ENCODE measurements at regions not wholly inside any gene's neighbourhood (a gene's known extent, or its start where the extent isn't known, plus 50 kb on each side); places are given as distances from the start of the nearest gene placed in this dataset.
"Not testable (repeated sequence)": the region's sequence is repeated elsewhere in the genome, so short reads cannot be mapped to it uniquely, and the experiment has no call there.

- Mint-ChIP-seq H3K27me3 (ENCODE audit: insufficient read depth) (peaks cover 14% of the 10 kb centered on the region), H3K36me3 (ENCODE audit: low read depth) (no peaks in the 10 kb centered on the region), H3K9me3 (peaks cover 23% of the 10 kb centered on the region), H3K27ac (no peak overlapping the region), H3K4me1 (no peaks in the 10 kb centered on the region), H3K4me3 (no peak overlapping the region)
- peaks cover 3% of the 10 kb centered on the region for H3K27me3 ChIP-seq (ENCODE audit: control insufficient read depth, insufficient read depth, low read length, poor library complexity, severe bottlenecking)
- WGBS, 2 experiments (ENCODE audit: insufficient coverage in 1 of 2, insufficient read length in 1 of 2): 81 to 88% methylated on average over 5 to 6 of the region's 6 CpGs
- H3K9ac ChIP-seq (ENCODE audit: extremely low read depth, low read length, poor library complexity, severe bottlenecking): no peak overlapping the region
- peaks cover 9% of the 10 kb centered on the region for H3K9me3 ChIP-seq (ENCODE audit: control insufficient read depth, low read length)
- no peaks in the 10 kb centered on the region for H3K36me3 ChIP-seq (ENCODE audit: control insufficient read depth, insufficient read depth, low read length)
- no peak overlapping the region for H3K4me3 ChIP-seq (ENCODE audit: low read length)
- no peaks in the 10 kb centered on the region for H3K4me1 ChIP-seq (ENCODE audit: control insufficient read depth, insufficient read depth, low read length)
- no peak for DNase-seq
- TF ChIP-seq CTCF (conservative IDR thresholded peaks at IDR 0.05): no peak
- H3K27ac ChIP-seq (ENCODE audit: low read depth, low read length): no peak overlapping the region
Observed at GRCh38 chr2:121153516-121153915, 131.5 kb downstream of the TFCP2L1 start.

GRCh38 chr2:121155502-121156056, 129.4 kb downstream of the TFCP2L1 start:
- Histone ChIP-seq H3K9ac (ENCODE audit: extremely low read depth, low read length, poor library complexity, severe bottlenecking) (no peak overlapping the region), H3K27me3 (ENCODE audit: control insufficient read depth, insufficient read depth, low read length, poor library complexity, severe bottlenecking) (peaks cover 12% of the 10 kb centered on the region), H3K27ac (ENCODE audit: low read depth, low read length) (no peak overlapping the region), H3K36me3 (ENCODE audit: control insufficient read depth, insufficient read depth, low read length) (no peaks in the 10 kb centered on the region), H3K4me3 (ENCODE audit: low read length) (no peak overlapping the region), H3K4me1 (ENCODE audit: control insufficient read depth, insufficient read depth, low read length) (no peaks in the 10 kb centered on the region), H3K9me3 (ENCODE audit: control insufficient read depth, low read length) (peaks cover 9% of the 10 kb centered on the region)
- H3K27me3 Mint-ChIP-seq (ENCODE audit: insufficient read depth): peaks cover 27% of the 10 kb centered on the region
- peaks cover 27% of the 10 kb centered on the region for H3K9me3 Mint-ChIP-seq
- no peak overlapping the region for H3K4me3 Mint-ChIP-seq
- WGBS, 2 experiments (ENCODE audit: insufficient coverage in 1 of 2, insufficient read length in 1 of 2): 93 to 94% methylated on average over 8 to 11 of the region's 11 CpGs
- H3K27ac Mint-ChIP-seq: no peak overlapping the region
- no peaks in the 10 kb centered on the region for H3K36me3 Mint-ChIP-seq (ENCODE audit: low read depth)
- no peak for TF ChIP-seq CTCF (conservative IDR thresholded peaks at IDR 0.05)
- DNase-seq: no peak
- no peaks in the 10 kb centered on the region for H3K4me1 Mint-ChIP-seq

GRCh38 chr2:121157481-121157880, 127.5 kb downstream of the TFCP2L1 start:
- 89 to 100% methylated on average over 1 of the region's 1 CpG for WGBS, 2 experiments (ENCODE audit: insufficient coverage in 1 of 2, insufficient read length in 1 of 2)
- H3K9me3 ChIP-seq (ENCODE audit: control insufficient read depth, low read length); H3K27ac ChIP-seq (ENCODE audit: low read depth, low read length); H3K27ac Mint-ChIP-seq; H3K36me3 ChIP-seq (ENCODE audit: control insufficient read depth, insufficient read depth, low read length); H3K4me3 ChIP-seq (ENCODE audit: low read length); DNase-seq; H3K4me1 ChIP-seq (ENCODE audit: control insufficient read depth, insufficient read depth, low read length); H3K4me1 Mint-ChIP-seq; H3K36me3 Mint-ChIP-seq (ENCODE audit: low read depth); H3K9ac ChIP-seq (ENCODE audit: extremely low read depth, low read length, poor library complexity, severe bottlenecking); H3K4me3 Mint-ChIP-seq: not testable (repeated sequence)
- peaks cover 29% of the 10 kb centered on the region for H3K9me3 Mint-ChIP-seq
- peaks cover 37% of the 10 kb centered on the region for H3K27me3 Mint-ChIP-seq (ENCODE audit: insufficient read depth)
- peaks cover 20% of the 10 kb centered on the region for H3K27me3 ChIP-seq (ENCODE audit: control insufficient read depth, insufficient read depth, low read length, poor library complexity, severe bottlenecking)
